NOMO-1 treated with DMSO at 0.1 percent for 48 hours (cell line): ENCODE measurements at regions not wholly inside any gene's neighbourhood (a gene's known extent, or its start where the extent isn't known, plus 50 kb on each side); places are given as distances from the start of the nearest gene placed in this dataset.
A peak's percentile ranks its signal among the peaks of the same experiment; 100 is the strongest.
"Not testable (repeated sequence)": the region's sequence is repeated elsewhere in the genome, so short reads cannot be mapped to it uniquely, and the experiment has no call there.

Source experiments
- DNase-seq: peaks from one replicate; lab custom pipeline; 2025; ENCODE audit not compliant: unreplicated experiment; lab: John Stamatoyannopoulos, UW

- not testable (repeated sequence) for DNase-seq
Measured at GRCh38 chr10:95137990-95138625, 55.9 kb upstream of the ACSM6 start.

DNA sequence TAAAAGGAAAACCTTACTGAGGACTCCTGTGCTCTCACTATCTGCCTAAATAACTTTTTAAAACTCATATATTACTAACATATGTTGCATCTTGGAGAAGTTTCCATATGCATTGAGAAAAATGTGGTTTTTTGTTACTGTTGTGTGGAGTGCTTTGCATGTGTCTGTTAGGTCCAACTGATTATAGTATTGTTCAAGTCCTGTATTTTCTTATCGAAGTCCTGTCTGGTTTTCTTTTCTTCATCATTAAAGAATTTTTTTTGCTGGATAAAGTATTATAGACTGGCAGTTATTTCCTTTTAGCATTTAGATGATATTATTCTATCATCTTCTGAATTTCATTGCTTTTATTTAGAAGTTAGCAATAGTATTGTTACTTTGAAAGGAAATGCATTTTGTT lies 59.5 kb upstream of the ACSM6 start:
- no peak for DNase-seq

DNA sequence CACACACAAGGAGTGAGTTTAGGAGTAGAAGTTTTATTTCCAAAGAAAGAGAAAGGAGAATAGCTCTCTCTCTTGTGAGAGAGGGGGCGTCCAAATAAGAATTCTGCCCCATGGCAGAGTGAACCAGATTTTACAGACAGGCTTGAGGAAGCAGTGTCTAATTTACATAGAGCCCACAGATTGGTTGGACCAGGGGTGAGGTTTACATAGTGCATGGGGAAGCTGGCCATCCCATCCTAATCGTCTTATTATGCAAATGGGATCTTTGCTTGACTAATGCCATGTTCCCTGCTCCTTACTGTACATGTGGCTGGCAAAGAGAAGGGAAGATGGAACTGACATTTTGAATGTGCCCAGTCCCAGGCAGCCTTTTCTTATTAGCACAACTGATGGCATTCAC lies 60.0 kb upstream of the ACSM6 start:
- peak; percentile 27 for DNase-seq

GRCh38 chr10:95133016-95133752 lies 60.9 kb upstream of the ACSM6 start:
- DNase-seq, result peak; percentile 53

GRCh38 chr10:95130429-95130828 lies 61.1 kb upstream of the CYP2C8 start:
- not testable (repeated sequence) for DNase-seq

- DNase-seq, result no peak
Measured at GRCh38 chr10:95125582-95125981, 56.3 kb upstream of the CYP2C8 start.

DNA sequence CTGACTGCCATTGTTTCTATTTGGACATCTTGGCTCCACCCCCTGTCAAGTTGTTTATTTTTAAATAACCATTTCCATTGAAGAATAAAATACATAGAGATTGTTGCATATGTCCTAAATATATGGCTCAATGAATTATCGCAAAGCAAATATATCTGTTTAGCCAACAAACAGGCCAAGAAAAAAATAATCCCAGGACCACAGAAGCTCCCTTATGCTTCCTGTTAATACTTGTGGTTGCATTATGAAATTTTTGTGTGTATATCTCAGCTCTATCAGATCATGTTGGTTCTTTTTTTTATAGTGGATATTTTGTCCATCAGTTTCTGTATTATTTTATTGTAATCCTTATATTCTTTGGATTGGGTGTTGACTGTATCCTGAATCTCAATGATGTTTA lies 53.4 kb upstream of the CYP2C8 start:
- no peak for DNase-seq

DNA sequence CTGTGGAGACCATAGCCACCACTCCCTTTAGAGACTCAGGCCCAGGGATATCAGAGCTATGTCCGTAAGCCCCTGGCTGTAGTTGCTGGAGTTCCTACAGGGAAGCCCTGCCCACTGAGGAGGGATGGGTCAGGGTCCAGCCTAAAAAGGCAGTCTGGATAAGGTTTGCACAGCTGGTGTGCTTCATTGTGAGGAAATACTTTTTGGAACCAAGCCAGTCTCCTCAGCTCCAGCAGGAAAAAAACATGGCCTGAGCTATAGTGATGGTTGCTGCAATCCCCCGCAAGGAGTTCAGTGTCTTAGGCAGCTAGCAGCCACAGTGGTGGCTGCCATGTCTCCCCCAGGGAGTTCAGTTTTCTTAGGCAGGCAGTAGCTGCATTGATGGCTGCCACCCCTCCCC lies 52.6 kb upstream of the CYP2C8 start:
- no peak for DNase-seq
